Fibroblast of the aortic adventitia (primary cell): ENCODE measurements at regions not wholly inside any gene's neighbourhood (a gene's known extent, or its start where the extent isn't known, plus 50 kb on each side); places are given as distances from the start of the nearest gene placed in this dataset.

Experiments used
- DNase-seq: peaks from one replicate; pipeline ENCODE4 v3.0.0-alpha.2; 2010; ENCODE audit warnings: low read depth
- H3K4me3 ChIP-seq: 2 replicates; pipeline ENCODE4 v1.5.1; 2011; ENCODE audit warnings: low read depth, mild to moderate bottlenecking, control low read depth, low read length, moderate library complexity
- TF ChIP-seq, protein P1 (sequence below): IDR thresholded peaks from 2 replicates; pipeline ENCODE4 v1.5.1; 2011; ENCODE audit warnings: mild to moderate bottlenecking, low read length, control low read depth, inconsistent platforms; ENCODE audit not compliant: insufficient read depth

- TF ChIP-seq, protein P1, sequence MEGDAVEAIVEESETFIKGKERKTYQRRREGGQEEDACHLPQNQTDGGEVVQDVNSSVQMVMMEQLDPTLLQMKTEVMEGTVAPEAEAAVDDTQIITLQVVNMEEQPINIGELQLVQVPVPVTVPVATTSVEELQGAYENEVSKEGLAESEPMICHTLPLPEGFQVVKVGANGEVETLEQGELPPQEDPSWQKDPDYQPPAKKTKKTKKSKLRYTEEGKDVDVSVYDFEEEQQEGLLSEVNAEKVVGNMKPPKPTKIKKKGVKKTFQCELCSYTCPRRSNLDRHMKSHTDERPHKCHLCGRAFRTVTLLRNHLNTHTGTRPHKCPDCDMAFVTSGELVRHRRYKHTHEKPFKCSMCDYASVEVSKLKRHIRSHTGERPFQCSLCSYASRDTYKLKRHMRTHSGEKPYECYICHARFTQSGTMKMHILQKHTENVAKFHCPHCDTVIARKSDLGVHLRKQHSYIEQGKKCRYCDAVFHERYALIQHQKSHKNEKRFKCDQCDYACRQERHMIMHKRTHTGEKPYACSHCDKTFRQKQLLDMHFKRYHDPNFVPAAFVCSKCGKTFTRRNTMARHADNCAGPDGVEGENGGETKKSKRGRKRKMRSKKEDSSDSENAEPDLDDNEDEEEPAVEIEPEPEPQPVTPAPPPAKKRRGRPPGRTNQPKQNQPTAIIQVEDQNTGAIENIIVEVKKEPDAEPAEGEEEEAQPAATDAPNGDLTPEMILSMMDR, result no peak
- no peak overlapping the region for H3K4me3 ChIP-seq
- DNase-seq, result no peak
Measured at GRCh38 chr13:53142306-53142705, 113.7 kb downstream of the OLFM4 start.

- TF ChIP-seq, protein P1, result no peak
- no peak overlapping the region for H3K4me3 ChIP-seq
- no peak for DNase-seq
Measured at GRCh38 chr13:53143757-53144339, 115.2 kb downstream of the OLFM4 start.

- no peak overlapping the region for H3K4me3 ChIP-seq
- TF ChIP-seq, protein P1, result no peak
- DNase-seq, result no peak
Measured at GRCh38 chr13:53144826-53145225, 116.2 kb downstream of the OLFM4 start.

GRCh38 chr13:53150568-53150967, 122.0 kb downstream of the OLFM4 start:
- no peak for DNase-seq
- TF ChIP-seq, protein P1, result no peak

GRCh38 chr13:53151336-53152056, 122.9 kb downstream of the OLFM4 start:
- DNase-seq, result no peak
- H3K4me3 ChIP-seq, result no peak overlapping the region
- TF ChIP-seq, protein P1, result peak; percentile 18

More at GRCh38 chr13:53150568-53150967, 122.0 kb downstream of the OLFM4 start:
- no peak overlapping the region for H3K4me3 ChIP-seq

- TF ChIP-seq, protein P1, result no peak
- H3K4me3 ChIP-seq, result no peak overlapping the region
- no peak for DNase-seq
Measured at GRCh38 chr13:53152057-53152421, 123.4 kb downstream of the OLFM4 start.

- no peak for DNase-seq
- no peak overlapping the region for H3K4me3 ChIP-seq
- TF ChIP-seq, protein P1, result no peak
Measured at GRCh38 chr13:53158201-53158600, 129.6 kb downstream of the OLFM4 start.
